ENCODE measurements at regions not wholly inside any gene's neighbourhood (a gene's known extent, or its start where the extent isn't known, plus 50 kb on each side); places are given as distances from the start of the nearest gene placed in this dataset.

DNA sequence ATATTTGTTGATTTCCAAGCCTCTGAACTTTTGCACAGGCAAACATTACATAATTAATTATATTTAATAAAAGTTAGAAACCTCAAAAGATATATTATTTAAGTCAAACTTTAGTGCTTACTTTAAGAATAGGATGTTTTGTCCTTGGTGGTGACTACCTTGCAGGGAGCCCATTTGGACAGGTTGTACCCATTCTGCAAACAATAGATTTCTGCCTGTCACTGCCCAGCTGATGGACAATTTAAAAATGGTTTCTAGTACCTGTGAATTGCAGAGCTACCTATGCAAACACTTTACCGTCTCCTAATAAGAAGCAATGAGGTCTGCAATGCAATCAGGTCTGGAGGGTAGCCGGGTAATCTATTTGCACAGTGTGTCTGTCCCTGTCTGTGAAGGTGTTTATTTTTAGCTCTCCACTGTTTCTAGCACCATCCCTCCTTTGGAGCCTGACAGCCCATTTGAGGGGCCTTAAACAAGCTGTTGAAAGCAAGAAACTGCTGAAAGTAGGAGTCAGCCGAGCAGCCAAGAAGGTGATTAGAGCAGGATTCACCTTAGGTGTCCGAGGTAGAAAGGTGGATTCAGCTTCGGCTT lies 556.2 kb upstream of the CFAP20DC start:
- TF ChIP-seq, protein P1, sequence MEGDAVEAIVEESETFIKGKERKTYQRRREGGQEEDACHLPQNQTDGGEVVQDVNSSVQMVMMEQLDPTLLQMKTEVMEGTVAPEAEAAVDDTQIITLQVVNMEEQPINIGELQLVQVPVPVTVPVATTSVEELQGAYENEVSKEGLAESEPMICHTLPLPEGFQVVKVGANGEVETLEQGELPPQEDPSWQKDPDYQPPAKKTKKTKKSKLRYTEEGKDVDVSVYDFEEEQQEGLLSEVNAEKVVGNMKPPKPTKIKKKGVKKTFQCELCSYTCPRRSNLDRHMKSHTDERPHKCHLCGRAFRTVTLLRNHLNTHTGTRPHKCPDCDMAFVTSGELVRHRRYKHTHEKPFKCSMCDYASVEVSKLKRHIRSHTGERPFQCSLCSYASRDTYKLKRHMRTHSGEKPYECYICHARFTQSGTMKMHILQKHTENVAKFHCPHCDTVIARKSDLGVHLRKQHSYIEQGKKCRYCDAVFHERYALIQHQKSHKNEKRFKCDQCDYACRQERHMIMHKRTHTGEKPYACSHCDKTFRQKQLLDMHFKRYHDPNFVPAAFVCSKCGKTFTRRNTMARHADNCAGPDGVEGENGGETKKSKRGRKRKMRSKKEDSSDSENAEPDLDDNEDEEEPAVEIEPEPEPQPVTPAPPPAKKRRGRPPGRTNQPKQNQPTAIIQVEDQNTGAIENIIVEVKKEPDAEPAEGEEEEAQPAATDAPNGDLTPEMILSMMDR (IDR thresholded peaks at IDR 0.05; ENCODE audit: poor library complexity, severe bottlenecking): no peak
- TF ChIP-seq TAF1 (IDR thresholded peaks at IDR 0.05; ENCODE audit: low read depth) (no peak), EP300 (conservative IDR thresholded peaks at IDR 0.05; ENCODE audit: poor library complexity, severe bottlenecking) (no peak), EZH2 (IDR thresholded peaks at IDR 0.05; ENCODE audit: borderline replicate concordance, insufficient read depth, low read length, poor library complexity, severe bottlenecking) (no peak), POLR2AphosphoS5 (IDR thresholded peaks at IDR 0.05) (no peak), RAD21 (conservative IDR thresholded peaks at IDR 0.05) (no peak), MXI1 (conservative IDR thresholded peaks at IDR 0.05; ENCODE audit: poor library complexity, severe bottlenecking) (no peak), SMC3 (conservative IDR thresholded peaks at IDR 0.05; ENCODE audit: poor library complexity) (no peak)
- TF ChIP-seq, protein P2, sequence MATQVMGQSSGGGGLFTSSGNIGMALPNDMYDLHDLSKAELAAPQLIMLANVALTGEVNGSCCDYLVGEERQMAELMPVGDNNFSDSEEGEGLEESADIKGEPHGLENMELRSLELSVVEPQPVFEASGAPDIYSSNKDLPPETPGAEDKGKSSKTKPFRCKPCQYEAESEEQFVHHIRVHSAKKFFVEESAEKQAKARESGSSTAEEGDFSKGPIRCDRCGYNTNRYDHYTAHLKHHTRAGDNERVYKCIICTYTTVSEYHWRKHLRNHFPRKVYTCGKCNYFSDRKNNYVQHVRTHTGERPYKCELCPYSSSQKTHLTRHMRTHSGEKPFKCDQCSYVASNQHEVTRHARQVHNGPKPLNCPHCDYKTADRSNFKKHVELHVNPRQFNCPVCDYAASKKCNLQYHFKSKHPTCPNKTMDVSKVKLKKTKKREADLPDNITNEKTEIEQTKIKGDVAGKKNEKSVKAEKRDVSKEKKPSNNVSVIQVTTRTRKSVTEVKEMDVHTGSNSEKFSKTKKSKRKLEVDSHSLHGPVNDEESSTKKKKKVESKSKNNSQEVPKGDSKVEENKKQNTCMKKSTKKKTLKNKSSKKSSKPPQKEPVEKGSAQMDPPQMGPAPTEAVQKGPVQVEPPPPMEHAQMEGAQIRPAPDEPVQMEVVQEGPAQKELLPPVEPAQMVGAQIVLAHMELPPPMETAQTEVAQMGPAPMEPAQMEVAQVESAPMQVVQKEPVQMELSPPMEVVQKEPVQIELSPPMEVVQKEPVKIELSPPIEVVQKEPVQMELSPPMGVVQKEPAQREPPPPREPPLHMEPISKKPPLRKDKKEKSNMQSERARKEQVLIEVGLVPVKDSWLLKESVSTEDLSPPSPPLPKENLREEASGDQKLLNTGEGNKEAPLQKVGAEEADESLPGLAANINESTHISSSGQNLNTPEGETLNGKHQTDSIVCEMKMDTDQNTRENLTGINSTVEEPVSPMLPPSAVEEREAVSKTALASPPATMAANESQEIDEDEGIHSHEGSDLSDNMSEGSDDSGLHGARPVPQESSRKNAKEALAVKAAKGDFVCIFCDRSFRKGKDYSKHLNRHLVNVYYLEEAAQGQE (IDR thresholded peaks at IDR 0.05; ENCODE audit: borderline replicate concordance): no peak

All from neural cell (in vitro differentiated cells).